Spleen (tissue), 7 donors: ENCODE measurements at regions not wholly inside any gene's neighbourhood (a gene's known extent, or its start where the extent isn't known, plus 50 kb on each side); places are given as distances from the start of the nearest gene placed in this dataset.

ENCODE experiments used
- POLR2A ChIP-seq, 3 donors: fragments of 450-650 bp; IDR thresholded peaks; one replicate each; pipeline ENCODE4 v1.5.1; 2017; ENCODE audit warnings: antibody characterized with exemption in 3 of 3, mild to moderate bottlenecking in 1 of 3
- TF ChIP-seq, protein P1 (sequence below), 11 experiments: fragments of 200-600 bp in 7 of 11; fragments of 450-650 bp in 4 of 11; sonication (generic) in 4 of 11; IDR thresholded peaks in 8 of 11; conservative IDR thresholded peaks in 3 of 11; 1 replicate in 7 of 11; 2 replicates in 4 of 11; pipeline versions ENCODE4 v1.4.0 to v1.8.0; 2016 to 2021; ENCODE audit warnings: antibody characterized with exemption in 11 of 11, inconsistent platforms in 4 of 11, mild to moderate bottlenecking in 1 of 11
- donor health status: DM: no; HTN: no; CAD: no; lungs with moderate emphysema.
- donor health status: DM: no; HTN: no; CAD: no.
- donor health status: DM: no; HTN: no; CAD: no.

DNA sequence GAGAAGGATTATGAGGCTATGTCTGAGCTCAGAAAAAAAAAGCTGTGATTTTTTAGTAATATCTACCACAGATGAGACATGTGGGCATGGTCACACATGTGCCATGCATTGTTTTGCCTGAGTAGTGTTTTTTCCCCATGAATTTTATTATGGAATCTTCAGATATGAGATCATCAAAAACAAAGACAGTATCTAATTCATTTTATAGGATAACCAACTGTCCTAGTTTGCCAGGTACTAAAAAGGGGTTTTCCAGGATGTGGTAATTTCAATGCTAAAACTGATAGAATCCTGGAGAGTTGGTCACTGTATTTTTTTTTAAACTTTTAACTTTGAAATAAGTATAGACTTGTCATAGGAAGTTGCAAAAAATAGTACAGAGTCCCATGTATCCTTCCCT, 127.4 kb upstream of the MAP3K7 start:
- TF ChIP-seq, protein P1, sequence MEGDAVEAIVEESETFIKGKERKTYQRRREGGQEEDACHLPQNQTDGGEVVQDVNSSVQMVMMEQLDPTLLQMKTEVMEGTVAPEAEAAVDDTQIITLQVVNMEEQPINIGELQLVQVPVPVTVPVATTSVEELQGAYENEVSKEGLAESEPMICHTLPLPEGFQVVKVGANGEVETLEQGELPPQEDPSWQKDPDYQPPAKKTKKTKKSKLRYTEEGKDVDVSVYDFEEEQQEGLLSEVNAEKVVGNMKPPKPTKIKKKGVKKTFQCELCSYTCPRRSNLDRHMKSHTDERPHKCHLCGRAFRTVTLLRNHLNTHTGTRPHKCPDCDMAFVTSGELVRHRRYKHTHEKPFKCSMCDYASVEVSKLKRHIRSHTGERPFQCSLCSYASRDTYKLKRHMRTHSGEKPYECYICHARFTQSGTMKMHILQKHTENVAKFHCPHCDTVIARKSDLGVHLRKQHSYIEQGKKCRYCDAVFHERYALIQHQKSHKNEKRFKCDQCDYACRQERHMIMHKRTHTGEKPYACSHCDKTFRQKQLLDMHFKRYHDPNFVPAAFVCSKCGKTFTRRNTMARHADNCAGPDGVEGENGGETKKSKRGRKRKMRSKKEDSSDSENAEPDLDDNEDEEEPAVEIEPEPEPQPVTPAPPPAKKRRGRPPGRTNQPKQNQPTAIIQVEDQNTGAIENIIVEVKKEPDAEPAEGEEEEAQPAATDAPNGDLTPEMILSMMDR (IDR thresholded peaks at IDR 0.05 in 8 of 11, conservative IDR thresholded peaks at IDR 0.05 in 3 of 11): no peak
- no peak for TF ChIP-seq POLR2A (IDR thresholded peaks at IDR 0.05)
